ENCODE measurements at regions not wholly inside any gene's neighbourhood (a gene's known extent, or its start where the extent isn't known, plus 50 kb on each side); places are given as distances from the start of the nearest gene placed in this dataset.

GRCh38 chr18:40874233-40874632 is 1080.8 kb upstream of the PIK3C3 start:
- no peak for TF ChIP-seq CTCF (IDR thresholded peaks at IDR 0.05)
- no peak for TF ChIP-seq POLR2A (IDR thresholded peaks at IDR 0.05)

Measured in Peyer's patch (tissue), 4 donors.